ENCODE measurements at regions not wholly inside any gene's neighbourhood (a gene's known extent, or its start where the extent isn't known, plus 50 kb on each side); places are given as distances from the start of the nearest gene placed in this dataset.

DNA sequence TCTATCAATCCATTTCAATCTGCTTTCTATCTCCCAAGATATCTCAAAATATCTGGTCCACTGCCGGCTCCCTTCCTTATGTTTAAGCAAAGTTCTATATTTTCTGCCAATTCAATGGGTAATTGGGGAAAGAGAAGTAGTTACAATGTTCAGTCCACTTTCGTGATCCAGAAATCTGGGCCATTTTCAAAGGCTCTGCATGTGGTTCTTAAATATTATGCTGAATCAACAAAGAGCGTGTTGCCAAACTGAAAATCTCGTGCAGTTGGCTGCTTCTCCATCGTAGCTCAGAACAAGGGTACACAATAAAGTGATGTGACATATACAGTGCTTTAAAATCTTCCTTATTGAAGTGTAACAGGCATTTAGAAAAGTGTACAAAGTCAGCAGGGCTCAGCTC lies 863.1 kb downstream of the RNF144A start:
- no peak for ATAC-seq
- TF ChIP-seq, protein P1, sequence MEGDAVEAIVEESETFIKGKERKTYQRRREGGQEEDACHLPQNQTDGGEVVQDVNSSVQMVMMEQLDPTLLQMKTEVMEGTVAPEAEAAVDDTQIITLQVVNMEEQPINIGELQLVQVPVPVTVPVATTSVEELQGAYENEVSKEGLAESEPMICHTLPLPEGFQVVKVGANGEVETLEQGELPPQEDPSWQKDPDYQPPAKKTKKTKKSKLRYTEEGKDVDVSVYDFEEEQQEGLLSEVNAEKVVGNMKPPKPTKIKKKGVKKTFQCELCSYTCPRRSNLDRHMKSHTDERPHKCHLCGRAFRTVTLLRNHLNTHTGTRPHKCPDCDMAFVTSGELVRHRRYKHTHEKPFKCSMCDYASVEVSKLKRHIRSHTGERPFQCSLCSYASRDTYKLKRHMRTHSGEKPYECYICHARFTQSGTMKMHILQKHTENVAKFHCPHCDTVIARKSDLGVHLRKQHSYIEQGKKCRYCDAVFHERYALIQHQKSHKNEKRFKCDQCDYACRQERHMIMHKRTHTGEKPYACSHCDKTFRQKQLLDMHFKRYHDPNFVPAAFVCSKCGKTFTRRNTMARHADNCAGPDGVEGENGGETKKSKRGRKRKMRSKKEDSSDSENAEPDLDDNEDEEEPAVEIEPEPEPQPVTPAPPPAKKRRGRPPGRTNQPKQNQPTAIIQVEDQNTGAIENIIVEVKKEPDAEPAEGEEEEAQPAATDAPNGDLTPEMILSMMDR (IDR thresholded peaks at IDR 0.05) = no peak
- TF ChIP-seq POLR2A (IDR thresholded peaks at IDR 0.05) = no peak
- no peaks in the 10 kb centered on the region for H3K9me3 ChIP-seq

DNA sequence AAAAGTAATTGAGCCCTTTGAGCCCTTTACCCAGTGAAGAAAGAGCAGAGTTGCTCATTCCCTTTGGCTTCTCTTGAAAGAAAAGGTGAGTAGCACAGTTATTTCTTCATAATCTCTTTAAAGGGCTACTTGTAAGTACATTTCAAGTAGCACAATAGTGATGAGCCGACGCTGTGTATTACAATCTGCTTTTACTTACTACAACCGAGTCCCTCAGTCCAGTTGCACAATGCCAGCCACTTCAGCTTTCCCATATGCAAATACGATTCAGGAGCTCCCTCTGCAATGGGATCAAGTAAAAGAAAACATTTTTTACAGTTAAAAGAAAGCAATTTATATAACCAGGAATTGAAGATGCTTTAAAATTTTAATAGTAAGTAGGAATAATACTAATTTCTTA lies 868.5 kb downstream of the RNF144A start:
- Histone ChIP-seq H3K27me3 (peaks cover 0 to 3% (median 0%) of the 10 kb centered on the region in 9 donors), H3K27ac (no peak overlapping the region), H3K36me3 (no peaks in the 10 kb centered on the region), H3K9me3 (no peaks in the 10 kb centered on the region), H3K4me1 (no peaks in the 10 kb centered on the region), H3K4me3 (no peak overlapping the region)
- TF ChIP-seq, protein P1 (IDR thresholded peaks at IDR 0.05) = no peak
- no peak for TF ChIP-seq POLR2A (IDR thresholded peaks at IDR 0.05)
- WGBS, 4 donors = 89 to 95% (median 92%) methylated on average over 4 of the region's 4 CpGs
- DNase-seq = no peak
- intact Hi-C loops (cut with DNase I) = no loop called here
- ATAC-seq = no peak

More for the DNA sequence above, 863.1 kb downstream of the RNF144A start:
- 81 to 90% (median 88%) methylated on average over 5 of the region's 5 CpGs for WGBS, 4 donors
- DNase-seq = no peak
- H3K4me1 ChIP-seq = no peaks in the 10 kb centered on the region
- intact Hi-C loops (cut with DNase I) = no loop called here
- H3K27me3 ChIP-seq = peaks cover 0 to 3% (median 0%) of the 10 kb centered on the region in 9 donors
- H3K27ac ChIP-seq = no peak overlapping the region
- no peaks in the 10 kb centered on the region for H3K36me3 ChIP-seq
- no peak overlapping the region for H3K4me3 ChIP-seq

DNA sequence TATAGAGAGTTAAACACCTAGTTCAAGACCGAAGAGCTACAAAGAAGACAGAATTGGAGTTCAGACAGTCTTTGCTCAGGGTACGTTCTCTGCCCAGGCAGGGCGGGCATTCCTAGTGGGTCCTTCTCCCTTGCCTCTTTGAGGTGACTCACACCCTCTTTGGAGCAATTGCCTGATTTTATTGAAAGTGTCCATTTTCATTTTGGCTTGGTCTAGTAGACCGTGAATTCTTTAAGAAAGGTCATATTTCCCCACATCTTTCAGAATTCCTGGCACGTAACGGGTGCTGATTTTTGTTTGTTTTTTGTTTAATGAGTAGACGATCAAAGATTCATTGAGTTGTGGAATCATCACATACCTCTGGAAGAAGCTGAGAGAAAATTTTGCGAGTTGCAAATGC lies 871.5 kb downstream of the RNF144A start:
- intact Hi-C loops (cut with DNase I) = no loop called here
- TF ChIP-seq, protein P1 (IDR thresholded peaks at IDR 0.05) = no peak
- no peak for TF ChIP-seq POLR2A (IDR thresholded peaks at IDR 0.05)
- Histone ChIP-seq H3K27ac (no peak overlapping the region), H3K4me3 (no peak overlapping the region), H3K9me3 (no peaks in the 10 kb centered on the region), H3K4me1 (no peaks in the 10 kb centered on the region), H3K36me3 (no peaks in the 10 kb centered on the region), H3K27me3 (peaks cover 0 to 3% (median 0%) of the 10 kb centered on the region in 9 donors)
- ATAC-seq = no peak
- WGBS, 4 donors = 94 to 97% (median 96%) methylated on average over 8 of the region's 8 CpGs
- no peak for DNase-seq

DNA sequence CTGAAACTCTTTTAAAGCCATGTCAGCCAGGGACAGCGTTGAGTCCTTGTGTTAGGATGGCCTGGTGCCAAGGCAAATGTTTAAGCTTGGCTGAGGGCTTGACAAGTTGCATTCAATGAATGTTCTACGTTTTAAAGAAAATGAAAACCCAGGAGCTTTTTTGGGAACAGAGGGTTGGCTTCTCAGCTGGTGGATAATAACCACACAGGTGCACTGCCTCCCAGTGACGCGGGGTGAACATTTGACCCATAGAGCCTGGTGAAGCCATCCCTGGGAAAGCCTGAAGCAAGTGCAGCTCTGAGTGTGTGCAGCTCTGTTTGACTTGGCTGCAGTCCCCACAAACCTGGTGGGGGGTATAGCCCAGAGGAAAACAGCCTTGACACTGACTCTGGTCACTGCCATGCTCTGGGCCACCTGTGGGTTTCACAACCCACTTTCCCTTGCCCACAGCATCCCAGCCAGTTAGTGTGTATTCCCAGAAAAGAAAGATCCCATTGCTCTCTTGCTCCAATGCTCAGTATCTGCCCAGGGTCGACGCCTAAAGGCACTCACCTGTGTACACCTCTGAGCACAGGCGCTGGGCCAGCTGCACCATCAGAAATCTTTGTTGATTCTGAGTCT lies 874.9 kb downstream of the RNF144A start:
- no peak for TF ChIP-seq POLR2A (IDR thresholded peaks at IDR 0.05)
- TF ChIP-seq, protein P1 (IDR thresholded peaks at IDR 0.05) = no peak
- ATAC-seq = no peak
- 67 to 71% (median 68%) methylated on average over 7 of the region's 7 CpGs for WGBS, 4 donors
- H3K4me1 ChIP-seq = peaks cover 0 to 12% (median 0%) of the 10 kb centered on the region in 12 donors
- H3K9me3 ChIP-seq = no peaks in the 10 kb centered on the region
- intact Hi-C loops (cut with DNase I) = no loop called here
- no peaks in the 10 kb centered on the region for H3K36me3 ChIP-seq
- no peak overlapping the region for H3K27ac ChIP-seq
- DNase-seq = no peak
- H3K4me3 ChIP-seq = no peak overlapping the region
- H3K27me3 ChIP-seq = no peaks in the 10 kb centered on the region

Measured in heart left ventricle (tissue), 16 donors.